ENCODE measurements at regions not wholly inside any gene's neighbourhood (a gene's known extent, or its start where the extent isn't known, plus 50 kb on each side); places are given as distances from the start of the nearest gene placed in this dataset.

- H3K4me3 ChIP-seq (ENCODE audit: control insufficient read depth, low read depth, low read length): no peak overlapping the region
- no peak for DNase-seq (ENCODE audit: low read depth)
- TF ChIP-seq CTCF (conservative IDR thresholded peaks at IDR 0.05; ENCODE audit: control insufficient read depth, insufficient read depth, low read depth, low read length): no peak
These were observed 224.9 kb upstream of the BOD1L1 start for GRCh38 chr4:13852411-13852810.

DNA sequence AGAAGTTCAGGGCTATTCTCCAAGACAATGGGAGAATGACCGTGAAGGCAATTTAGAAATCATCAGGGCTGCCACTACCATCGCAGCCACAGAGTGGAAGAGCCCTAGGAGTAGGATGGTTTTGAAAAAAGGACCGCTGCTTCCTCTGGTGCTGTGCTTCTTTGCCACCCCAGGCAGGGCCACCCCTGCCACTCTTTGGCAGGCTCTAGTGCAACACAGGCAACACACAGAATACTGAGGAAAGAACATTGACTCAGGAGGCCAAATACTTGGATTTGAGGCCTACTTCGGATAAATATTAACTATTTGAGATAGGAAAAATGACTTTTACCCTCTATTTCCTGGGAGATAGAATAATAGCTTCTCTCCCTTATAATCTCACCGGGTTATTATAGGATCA is 228.9 kb upstream of the BOD1L1 start:
- DNase-seq (ENCODE audit: low read depth): no peak
- no peak for TF ChIP-seq CTCF (conservative IDR thresholded peaks at IDR 0.05; ENCODE audit: control insufficient read depth, insufficient read depth, low read depth, low read length)
- no peak overlapping the region for H3K4me3 ChIP-seq (ENCODE audit: control insufficient read depth, low read depth, low read length)

- no peak for TF ChIP-seq CTCF (conservative IDR thresholded peaks at IDR 0.05; ENCODE audit: control insufficient read depth, insufficient read depth, low read depth, low read length)
- DNase-seq (ENCODE audit: low read depth): no peak
- H3K4me3 ChIP-seq (ENCODE audit: control insufficient read depth, low read depth, low read length): no peak overlapping the region
These were observed 229.9 kb upstream of the BOD1L1 start for GRCh38 chr4:13857397-13857796.

- DNase-seq (ENCODE audit: low read depth): no peak
- no peak for TF ChIP-seq CTCF (conservative IDR thresholded peaks at IDR 0.05; ENCODE audit: control insufficient read depth, insufficient read depth, low read depth, low read length)
- H3K4me3 ChIP-seq (ENCODE audit: control insufficient read depth, low read depth, low read length): no peak overlapping the region
These were observed 230.3 kb upstream of the BOD1L1 start for GRCh38 chr4:13857800-13858199.

DNA sequence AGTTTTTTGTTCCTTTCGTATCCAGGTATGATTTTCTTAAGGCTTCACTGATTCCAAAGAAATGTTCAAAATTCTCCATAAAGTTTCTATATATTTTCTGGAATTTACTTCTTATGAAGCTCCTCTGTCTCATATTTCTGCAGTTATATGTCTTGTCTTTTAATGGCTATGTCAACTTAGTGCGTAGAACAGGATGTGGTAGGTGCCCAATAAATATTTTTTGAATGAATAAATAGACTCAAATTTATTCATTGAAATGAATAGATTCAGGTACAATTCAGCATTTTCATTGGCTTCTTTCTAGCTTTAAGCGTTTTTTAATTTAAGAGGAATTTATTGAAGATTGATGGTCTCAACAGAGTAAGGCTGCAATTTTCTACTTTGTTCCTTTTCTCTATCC is 231.9 kb upstream of the BOD1L1 start:
- no peak for TF ChIP-seq CTCF (conservative IDR thresholded peaks at IDR 0.05; ENCODE audit: control insufficient read depth, insufficient read depth, low read depth, low read length)
- H3K4me3 ChIP-seq (ENCODE audit: control insufficient read depth, low read depth, low read length): no peak overlapping the region
- no peak for DNase-seq (ENCODE audit: low read depth)

DNA sequence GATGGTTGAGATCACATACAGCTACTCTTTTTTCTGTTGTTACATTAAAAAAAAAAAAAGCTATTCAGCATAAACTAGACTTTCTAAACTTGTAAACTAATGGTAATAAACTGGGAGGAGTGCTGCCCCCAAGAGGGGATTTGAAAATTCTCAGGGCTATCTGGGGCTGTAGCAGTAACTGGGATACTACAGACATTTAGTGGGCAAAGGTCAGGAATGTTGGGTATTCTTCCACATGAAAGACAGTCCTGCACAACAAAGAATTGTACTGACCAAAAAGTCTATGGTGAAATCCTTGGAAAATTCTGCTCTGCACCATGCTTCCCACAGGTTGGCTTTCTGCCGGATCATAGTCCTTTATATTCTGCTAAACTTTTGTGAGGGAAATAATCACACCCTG is 232.6 kb upstream of the BOD1L1 start:
- no peak for DNase-seq (ENCODE audit: low read depth)

More for the DNA sequence above, 232.6 kb upstream of the BOD1L1 start:
- no peak overlapping the region for H3K4me3 ChIP-seq (ENCODE audit: control insufficient read depth, low read depth, low read length)
- no peak for TF ChIP-seq CTCF (conservative IDR thresholded peaks at IDR 0.05; ENCODE audit: control insufficient read depth, insufficient read depth, low read depth, low read length)

All from fibroblast of mammary gland (primary cell).